H9 (cell line): ENCODE measurements at regions not wholly inside any gene's neighbourhood (a gene's known extent, or its start where the extent isn't known, plus 50 kb on each side); places are given as distances from the start of the nearest gene placed in this dataset.

ENCODE experiments used
- DNase-seq: peaks from one replicate; pipeline ENCODE4 v3.0.0-alpha.2; 2017
- H2AFZ ChIP-seq: one replicate; pipeline ENCODE4 v1.6.1; 2013; ENCODE audit warnings: mild to moderate bottlenecking, low read length, control low read depth, moderate library complexity
- H2AK5ac ChIP-seq: 2 replicates; pipeline ENCODE4 v1.6.1; 2013; ENCODE audit warnings: low read length, control low read depth, mixed read lengths; ENCODE audit not compliant: insufficient read length
- H2BK120ac ChIP-seq: one replicate; pipeline ENCODE4 v1.6.1; 2013; ENCODE audit warnings: low read depth, mild to moderate bottlenecking, low read length, control low read depth, inconsistent platforms; ENCODE audit not compliant: poor library complexity, severe bottlenecking
- H2BK12ac ChIP-seq: 2 replicates; pipeline ENCODE4 v1.6.1; 2013; ENCODE audit warnings: low read length, control low read depth, mixed read lengths, low read depth; ENCODE audit not compliant: insufficient read length
- H2BK15ac ChIP-seq: 2 replicates; pipeline ENCODE4 v1.6.1; 2013; ENCODE audit warnings: low read depth, low read length, control low read depth
- H2BK20ac ChIP-seq: one replicate; pipeline ENCODE4 v1.6.1; 2013; ENCODE audit warnings: low read depth, mild to moderate bottlenecking, low read length, control low read depth, inconsistent platforms; ENCODE audit not compliant: poor library complexity, severe bottlenecking
- H2BK5ac ChIP-seq: 2 replicates; pipeline ENCODE4 v1.6.1; 2013; ENCODE audit warnings: low read length, control low read depth, mixed read lengths; ENCODE audit not compliant: insufficient read length
- H3K14ac ChIP-seq: 2 replicates; pipeline ENCODE4 v1.6.1; 2013; ENCODE audit warnings: low read length, control low read depth; ENCODE audit not compliant: insufficient read depth
- H3K18ac ChIP-seq: 2 replicates; pipeline ENCODE4 v1.6.1; 2013; ENCODE audit warnings: low read depth, mild to moderate bottlenecking, mixed read lengths, low read length, control low read depth; ENCODE audit not compliant: insufficient read length
- H3K23ac ChIP-seq: 2 replicates; pipeline ENCODE4 v1.6.1; 2013; ENCODE audit warnings: low read length, control low read depth, mixed read lengths, low read depth; ENCODE audit not compliant: insufficient read length
- H3K23me2 ChIP-seq: 2 replicates; pipeline ENCODE4 v1.6.1; 2013; ENCODE audit warnings: low read depth, mild to moderate bottlenecking, mixed read lengths, low read length, control low read depth; ENCODE audit not compliant: insufficient read length, poor library complexity, severe bottlenecking
- H3K27ac ChIP-seq: 2 replicates; pipeline ENCODE4 v1.5.1; 2013; ENCODE audit warnings: low read length, control low read depth, mixed read lengths, low read depth; ENCODE audit not compliant: insufficient read length
- H3K27me3 ChIP-seq: 2 replicates; pipeline ENCODE4 v1.6.1; 2013; ENCODE audit warnings: low read length, control low read depth, inconsistent platforms; ENCODE audit not compliant: insufficient read depth
- H3K4ac ChIP-seq: 2 replicates; pipeline ENCODE4 v1.6.1; 2013; ENCODE audit warnings: low read depth, mild to moderate bottlenecking, control low read depth, inconsistent platforms, low read length, moderate library complexity
- H3K4me1 ChIP-seq: 2 replicates; pipeline ENCODE4 v1.6.1; 2013; ENCODE audit warnings: low read length, control low read depth, inconsistent platforms; ENCODE audit not compliant: insufficient read depth
- H3K4me2 ChIP-seq: 2 replicates; pipeline ENCODE4 v1.6.1; 2013; ENCODE audit warnings: low read length, control low read depth, mixed read lengths; ENCODE audit not compliant: insufficient read length, insufficient read depth
- H3K56ac ChIP-seq: 2 replicates; pipeline ENCODE4 v1.6.1; 2013; ENCODE audit warnings: low read depth, mild to moderate bottlenecking, mixed read lengths, low read length, control low read depth; ENCODE audit not compliant: insufficient read length
- H3K79me1 ChIP-seq: 2 replicates; pipeline ENCODE4 v1.6.1; 2013; ENCODE audit warnings: low read depth, mild to moderate bottlenecking, moderate library complexity, low read length, control low read depth, inconsistent platforms; ENCODE audit not compliant: insufficient read depth, poor library complexity, severe bottlenecking
- H3K79me2 ChIP-seq: 2 replicates; pipeline ENCODE4 v1.6.1; 2013; ENCODE audit warnings: low read length, control low read depth, inconsistent platforms; ENCODE audit not compliant: insufficient read depth
- H3K9ac ChIP-seq: 2 replicates; pipeline ENCODE4 v1.6.1; 2013; ENCODE audit warnings: low read length, control low read depth, mixed read lengths; ENCODE audit not compliant: insufficient read length; ENCODE audit errors: extremely low read depth
- H3K9me3 ChIP-seq: one replicate; pipeline ENCODE4 v1.6.1; 2013; ENCODE audit warnings: low read depth, low read length, inconsistent platforms; ENCODE audit not compliant: control insufficient read depth
- H3T11ph ChIP-seq: one replicate; pipeline ENCODE4 v1.6.1; 2013; ENCODE audit warnings: mild to moderate bottlenecking, low read length, control low read depth, inconsistent platforms
- H4K20me1 ChIP-seq: one replicate; pipeline ENCODE4 v1.6.1; 2013; ENCODE audit not compliant: control insufficient read depth, insufficient read length, insufficient read depth
- H4K5ac ChIP-seq: 2 replicates; pipeline ENCODE4 v1.6.1; 2013; ENCODE audit warnings: low read depth, mild to moderate bottlenecking, mixed read lengths, low read length, control low read depth; ENCODE audit not compliant: insufficient read length
- H4K8ac ChIP-seq: replicated peaks from 2 replicates; pipeline ENCODE4 v1.6.1; 2013; ENCODE audit warnings: low read length, control low read depth, mixed read lengths, low read depth; ENCODE audit not compliant: insufficient read length
- H4K91ac ChIP-seq: 2 replicates; pipeline ENCODE4 v1.6.1; 2013; ENCODE audit warnings: low read depth, mild to moderate bottlenecking, moderate library complexity, mixed read lengths, low read length, control low read depth; ENCODE audit not compliant: insufficient read length
- H3K27ac Mint-ChIP-seq, 3 experiments: 2 replicates in 2 of 3; 3 replicates in 1 of 3; pipeline ENCODE4 v1.8.0; 2020 to 2021; ENCODE audit warnings: mixed read lengths in 3 of 3, mild to moderate bottlenecking in 1 of 3, moderate library complexity in 1 of 3
- H3K27me3 Mint-ChIP-seq: 2 replicates; pipeline ENCODE4 v1.8.0; 2021; ENCODE audit warnings: low read depth, mild to moderate bottlenecking, moderate library complexity, mixed read lengths
- H3K36me3 Mint-ChIP-seq, 3 experiments: 2 replicates in 2 of 3; 3 replicates in 1 of 3; pipeline ENCODE4 v1.8.0; 2020 to 2021; ENCODE audit warnings: low read depth in 3 of 3, mixed read lengths in 3 of 3; ENCODE audit not compliant: insufficient read depth in 1 of 3
- H3K4me1 Mint-ChIP-seq, 2 experiments: 2 replicates each; pipeline ENCODE4 v1.8.0; 2020; ENCODE audit warnings: mixed read lengths in 2 of 2
- H3K4me3 Mint-ChIP-seq, 2 experiments: 2 replicates in 1 of 2; 3 replicates in 1 of 2; pipeline ENCODE4 v1.8.0; 2020 to 2021; ENCODE audit warnings: mild to moderate bottlenecking in 2 of 2, mixed read lengths in 2 of 2, moderate library complexity in 1 of 2
- H3K9me3 Mint-ChIP-seq, 2 experiments: 2 replicates in 1 of 2; 3 replicates in 1 of 2; pipeline ENCODE4 v1.8.0; 2020; ENCODE audit warnings: mild to moderate bottlenecking in 2 of 2, mixed read lengths in 2 of 2, moderate library complexity in 1 of 2
- CTCF ChIP-seq: fragments of 200-600 bp; sonication (generic); conservative IDR thresholded peaks from 3 replicates; pipeline ENCODE4 v1.8.0; 2021; ENCODE audit warnings: antibody characterized with exemption, mild to moderate bottlenecking
- WGBS: extraction: QIAGEN DNeasy Blood & Tissue Kit; methylation state at CpG from one replicate; pipeline ENCODE4 v1.1.7; 2013; ENCODE audit warnings: missing lambda C conversion rate, low lambda C conversion rate, mixed read lengths; ENCODE audit not compliant: insufficient read length; ENCODE audit errors: extremely low coverage; 5-methylcytosine and 5-hydroxymethylcytosine counted together

- H3K9me3 ChIP-seq: peaks cover 18% of the 10 kb centered on the region
- H4K8ac ChIP-seq: no peak overlapping the region
- WGBS: no CpG with 5 or more reads among the region's 2 CpGs
- no peak overlapping the region for H3T11ph ChIP-seq
- H3K9ac ChIP-seq: no peak overlapping the region
- H3K23me2 ChIP-seq: no peaks in the 10 kb centered on the region
- no peak for TF ChIP-seq CTCF
- no peak overlapping the region for H3K4me2 ChIP-seq
- H2AK5ac ChIP-seq: no peak overlapping the region
- H3K79me2 ChIP-seq: no peaks in the 10 kb centered on the region
- no peaks in the 10 kb centered on the region for H3K27me3 Mint-ChIP-seq
- H3K14ac ChIP-seq: no peak overlapping the region
- H3K4me3 Mint-ChIP-seq: no peak overlapping the region
- H3K27ac Mint-ChIP-seq: no peak overlapping the region; a peak in 1 of 7 replicates
- H3K18ac ChIP-seq: no peak overlapping the region
- no peak overlapping the region for H2BK12ac ChIP-seq
- H4K5ac ChIP-seq: no peak overlapping the region
- 0 out of 4 replicates have a peak, but pooled peaks cover 0 to 3% of the 10 kb centered on the region in 2 experiments for H3K4me1 Mint-ChIP-seq
- no peaks in the 10 kb centered on the region for H3K27me3 ChIP-seq
- no peak overlapping the region for H4K91ac ChIP-seq
- H4K20me1 ChIP-seq: no peaks in the 10 kb centered on the region
- H2BK120ac ChIP-seq: no peak overlapping the region
- no peaks in the 10 kb centered on the region; the same call in 1 of the 2 replicates for H3K4me1 ChIP-seq
- H3K27ac ChIP-seq: no peak overlapping the region
- H2BK20ac ChIP-seq: no peak overlapping the region
- no peak for DNase-seq
- H3K23ac ChIP-seq: no peak overlapping the region
- H3K4ac ChIP-seq: no peak overlapping the region
- H3K9me3 Mint-ChIP-seq: peaks cover 20 to 26% of the 10 kb centered on the region in 2 experiments
- H3K79me1 ChIP-seq: no peaks in the 10 kb centered on the region
- no peak overlapping the region for H3K56ac ChIP-seq
- H2BK15ac ChIP-seq: no peak overlapping the region
- H3K36me3 Mint-ChIP-seq: peaks cover 7 to 20% (median 19%) of the 10 kb centered on the region in 3 experiments
- no peak overlapping the region for H2AFZ ChIP-seq
- no peak overlapping the region for H2BK5ac ChIP-seq
These were observed 100.3 kb downstream of the HS3ST1 start for GRCh38 chr4:11328401-11328800.
